RWPE2 (cell line): ENCODE measurements at regions not wholly inside any gene's neighbourhood (a gene's known extent, or its start where the extent isn't known, plus 50 kb on each side); places are given as distances from the start of the nearest gene placed in this dataset.
"Not testable (repeated sequence)": the region's sequence is repeated elsewhere in the genome, so short reads cannot be mapped to it uniquely, and the experiment has no call there.

Experiments used
- ATAC-seq: fragments of 200-7000 bp; cut with Tn5 transposase; 3 replicates; pipeline ENCODE4 v1.9.1; 2021; ENCODE audit warnings: low read depth
- DNase-seq: peaks from one replicate; pipeline ENCODE4 v3.0.0-alpha.2; 2020; ENCODE audit warnings: low spot score
- H3K27ac ChIP-seq: fragments of 450-650 bp; 2 replicates; pipeline ENCODE4 v1.5.1; 2017; ENCODE audit warnings: mild to moderate bottlenecking; ENCODE audit not compliant: poor library complexity, severe bottlenecking
- H3K27me3 ChIP-seq: fragments of 250-450 bp; sonication (Bioruptor Pico); 2 replicates; pipeline ENCODE4 v1.5.1; 2021; ENCODE audit warnings: mild to moderate bottlenecking, moderate library complexity; ENCODE audit not compliant: insufficient read depth, poor library complexity, severe bottlenecking
- H3K36me3 ChIP-seq: fragments of 250-450 bp; sonication (Bioruptor Pico); 2 replicates; pipeline ENCODE4 v1.5.1; 2020; ENCODE audit warnings: low read depth, mild to moderate bottlenecking, moderate library complexity
- H3K4me1 ChIP-seq: fragments of 250-450 bp; sonication (Bioruptor Pico); 2 replicates; pipeline ENCODE4 v1.5.1; 2021; ENCODE audit warnings: mild to moderate bottlenecking, moderate library complexity; ENCODE audit not compliant: insufficient read depth, poor library complexity, severe bottlenecking
- H3K4me3 ChIP-seq: fragments of 250-450 bp; sonication (Bioruptor Pico); 2 replicates; pipeline ENCODE4 v1.5.1; 2021; ENCODE audit warnings: mild to moderate bottlenecking, moderate library complexity; ENCODE audit not compliant: severe bottlenecking
- H3K9me3 ChIP-seq: fragments of 250-450 bp; sonication (Bioruptor Pico); 2 replicates; pipeline ENCODE4 v1.5.1; 2021; ENCODE audit warnings: mild to moderate bottlenecking, moderate library complexity; ENCODE audit not compliant: severe bottlenecking
- TF ChIP-seq, protein P1 (sequence below): fragments of 450-650 bp; IDR thresholded peaks from one replicate; pipeline ENCODE4 v1.5.1; 2017; ENCODE audit warnings: mild to moderate bottlenecking, moderate library complexity; ENCODE audit not compliant: poor library complexity, severe bottlenecking

DNA sequence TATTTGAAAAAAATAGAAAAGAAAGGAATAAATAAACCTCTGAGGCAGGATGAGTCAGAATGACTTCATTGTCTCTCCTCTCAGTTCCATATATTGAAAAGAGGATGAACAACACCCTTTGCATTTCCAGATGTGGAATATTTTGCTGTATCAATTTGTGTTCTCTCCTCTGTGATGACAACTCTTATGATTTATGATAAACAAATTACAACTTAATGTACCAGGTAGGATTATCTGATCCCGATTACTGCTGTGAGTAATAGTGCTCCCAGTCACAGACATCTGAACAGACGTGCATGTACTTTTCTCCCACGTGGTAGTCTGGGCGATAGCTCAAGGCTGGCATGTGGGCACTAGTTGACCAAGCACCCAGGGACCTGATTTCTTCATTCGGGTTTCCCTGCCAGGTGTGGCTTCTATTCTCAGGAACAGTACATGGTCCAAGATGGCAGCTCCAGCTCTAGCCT lies 142.1 kb upstream of the SULF2 start:
- TF ChIP-seq, protein P1, sequence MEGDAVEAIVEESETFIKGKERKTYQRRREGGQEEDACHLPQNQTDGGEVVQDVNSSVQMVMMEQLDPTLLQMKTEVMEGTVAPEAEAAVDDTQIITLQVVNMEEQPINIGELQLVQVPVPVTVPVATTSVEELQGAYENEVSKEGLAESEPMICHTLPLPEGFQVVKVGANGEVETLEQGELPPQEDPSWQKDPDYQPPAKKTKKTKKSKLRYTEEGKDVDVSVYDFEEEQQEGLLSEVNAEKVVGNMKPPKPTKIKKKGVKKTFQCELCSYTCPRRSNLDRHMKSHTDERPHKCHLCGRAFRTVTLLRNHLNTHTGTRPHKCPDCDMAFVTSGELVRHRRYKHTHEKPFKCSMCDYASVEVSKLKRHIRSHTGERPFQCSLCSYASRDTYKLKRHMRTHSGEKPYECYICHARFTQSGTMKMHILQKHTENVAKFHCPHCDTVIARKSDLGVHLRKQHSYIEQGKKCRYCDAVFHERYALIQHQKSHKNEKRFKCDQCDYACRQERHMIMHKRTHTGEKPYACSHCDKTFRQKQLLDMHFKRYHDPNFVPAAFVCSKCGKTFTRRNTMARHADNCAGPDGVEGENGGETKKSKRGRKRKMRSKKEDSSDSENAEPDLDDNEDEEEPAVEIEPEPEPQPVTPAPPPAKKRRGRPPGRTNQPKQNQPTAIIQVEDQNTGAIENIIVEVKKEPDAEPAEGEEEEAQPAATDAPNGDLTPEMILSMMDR, result no peak
- no peak overlapping the region for H3K4me3 ChIP-seq
- peak; percentile 88 for ATAC-seq
- H3K4me1 ChIP-seq, result peaks cover 54% of the 10 kb centered on the region
- H3K9me3 ChIP-seq, result no peaks in the 10 kb centered on the region
- H3K27me3 ChIP-seq, result no peaks in the 10 kb centered on the region
- H3K36me3 ChIP-seq, result no peaks in the 10 kb centered on the region
- DNase-seq, result peak; percentile 100
- H3K27ac ChIP-seq, result peak overlapping the region; percentile 99

DNA sequence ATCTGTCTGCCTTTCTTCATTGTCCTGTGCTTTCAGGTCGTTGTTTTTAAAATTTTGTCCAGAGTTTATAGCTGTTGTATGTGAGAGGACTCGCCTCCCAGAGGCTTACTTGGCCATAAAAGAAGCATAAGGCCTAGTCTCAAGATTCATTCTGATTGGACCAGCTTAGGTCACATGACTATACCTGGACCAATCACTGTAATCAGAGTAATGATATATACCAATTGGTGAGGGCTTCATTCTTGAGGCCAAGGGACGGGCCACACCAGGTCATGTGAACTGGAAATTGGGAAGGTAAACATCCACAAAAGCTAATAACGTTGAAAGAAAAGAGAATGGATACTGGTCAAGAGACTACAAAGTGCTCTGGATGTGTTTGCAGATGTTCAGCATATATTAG lies 141.4 kb upstream of the SULF2 start:
- no peak for DNase-seq
- Histone ChIP-seq H3K4me1 (peaks cover 61% of the 10 kb centered on the region), H3K36me3 (no peaks in the 10 kb centered on the region), H3K27me3 (no peaks in the 10 kb centered on the region), H3K27ac (peak overlapping the region; percentile 99), H3K4me3 (no peak overlapping the region), H3K9me3 (no peaks in the 10 kb centered on the region)
- TF ChIP-seq, protein P1, result no peak
- no peak for ATAC-seq

DNA sequence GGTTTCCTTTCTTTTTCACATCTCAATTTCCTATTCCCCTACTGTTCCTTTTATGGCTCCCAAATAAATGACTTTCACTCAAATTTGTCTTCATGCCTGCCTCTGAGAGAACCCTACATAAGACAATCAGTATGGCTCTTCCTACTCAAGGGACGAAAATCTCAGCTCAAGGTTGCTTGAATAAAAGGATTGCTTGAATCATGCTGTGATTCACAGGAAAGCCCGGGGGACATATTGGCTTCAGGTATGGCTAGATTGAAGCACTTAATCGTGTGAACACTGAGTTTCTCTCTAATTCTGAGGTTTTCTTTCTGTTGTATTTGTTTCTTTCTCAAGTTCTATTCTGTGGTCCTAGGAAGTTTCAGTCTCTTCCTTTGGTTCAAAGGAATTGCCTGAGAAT lies 140.3 kb upstream of the SULF2 start:
- peak overlapping the region; percentile 99 for H3K27ac ChIP-seq

DNA sequence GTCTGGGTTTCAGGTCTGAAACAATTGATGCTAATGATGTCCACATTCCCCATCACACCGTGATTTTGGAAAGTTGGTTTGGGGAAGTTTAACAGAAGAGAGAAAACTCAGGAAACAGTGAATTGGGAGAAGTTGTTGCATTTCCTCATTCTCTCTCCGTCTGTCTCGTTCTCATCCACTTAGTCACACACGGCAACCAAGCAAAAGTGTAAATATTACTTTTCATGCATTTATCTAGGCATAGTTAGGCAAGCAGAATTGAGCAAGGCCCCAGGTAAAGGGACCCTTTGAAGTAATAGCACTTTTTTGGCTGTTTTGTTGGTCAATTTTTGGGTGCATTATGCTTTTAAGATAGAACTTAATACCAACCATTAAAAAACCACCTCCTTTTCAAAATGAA lies 137.0 kb upstream of the SULF2 start:
- Histone ChIP-seq H3K4me3 (no peak overlapping the region), H3K9me3 (peaks cover 9% of the 10 kb centered on the region), H3K4me1 (peaks cover 46% of the 10 kb centered on the region), H3K27ac (peak overlapping the region; percentile 72), H3K36me3 (no peaks in the 10 kb centered on the region), H3K27me3 (no peaks in the 10 kb centered on the region)
- ATAC-seq, result peak; percentile 60
- DNase-seq, result no peak
- TF ChIP-seq, protein P1, result no peak

More for the DNA sequence above, 140.3 kb upstream of the SULF2 start:
- H3K9me3 ChIP-seq, result no peaks in the 10 kb centered on the region
- TF ChIP-seq, protein P1, result no peak
- H3K4me1 ChIP-seq, result peaks cover 72% of the 10 kb centered on the region
- H3K27me3 ChIP-seq, result no peaks in the 10 kb centered on the region
- ATAC-seq (peak; percentile 25), DNase-seq (peak; percentile 84)
- no peaks in the 10 kb centered on the region for H3K36me3 ChIP-seq
- H3K4me3 ChIP-seq, result no peak overlapping the region

DNA sequence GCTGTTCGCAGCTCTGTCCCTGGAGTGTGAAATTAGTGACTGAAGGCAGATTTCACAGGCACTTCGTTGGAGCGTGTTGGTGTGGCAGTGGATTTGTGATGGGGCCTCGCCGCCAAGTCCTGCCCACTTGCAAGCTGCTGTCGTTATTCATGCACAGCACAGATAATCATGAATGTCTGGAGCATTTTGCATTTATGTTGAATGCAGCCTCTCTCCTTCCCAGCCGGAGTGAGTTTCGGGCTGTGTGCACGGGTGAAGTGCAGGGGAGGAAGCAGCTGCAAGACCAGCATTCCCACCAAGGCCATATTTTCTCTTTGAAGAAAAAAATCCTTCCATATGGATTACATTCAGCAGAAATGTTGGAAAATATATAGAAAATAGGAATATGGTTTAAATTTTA lies 136.5 kb upstream of the SULF2 start:
- H3K36me3 ChIP-seq, DNase-seq, H3K27me3 ChIP-seq, H3K4me3 ChIP-seq: not testable (repeated sequence)
- H3K27ac ChIP-seq, result peak overlapping the region; percentile 72
- peak; percentile 13; the same call in 1 of the 3 replicates for ATAC-seq
- H3K4me1 ChIP-seq, result peaks cover 42% of the 10 kb centered on the region
- H3K9me3 ChIP-seq, result peaks cover 12% of the 10 kb centered on the region
